CD4-positive, alpha-beta T cell treated with Interleukin-2 at 100 ng/mL for 4 hours (primary cell): ENCODE measurements at regions not wholly inside any gene's neighbourhood (a gene's known extent, or its start where the extent isn't known, plus 50 kb on each side); places are given as distances from the start of the nearest gene placed in this dataset.

ENCODE experiments used
- DNase-seq: peaks from one replicate; pipeline ENCODE4 v3.0.0-alpha.2; 2020; ENCODE audit warnings: low spot score

DNA sequence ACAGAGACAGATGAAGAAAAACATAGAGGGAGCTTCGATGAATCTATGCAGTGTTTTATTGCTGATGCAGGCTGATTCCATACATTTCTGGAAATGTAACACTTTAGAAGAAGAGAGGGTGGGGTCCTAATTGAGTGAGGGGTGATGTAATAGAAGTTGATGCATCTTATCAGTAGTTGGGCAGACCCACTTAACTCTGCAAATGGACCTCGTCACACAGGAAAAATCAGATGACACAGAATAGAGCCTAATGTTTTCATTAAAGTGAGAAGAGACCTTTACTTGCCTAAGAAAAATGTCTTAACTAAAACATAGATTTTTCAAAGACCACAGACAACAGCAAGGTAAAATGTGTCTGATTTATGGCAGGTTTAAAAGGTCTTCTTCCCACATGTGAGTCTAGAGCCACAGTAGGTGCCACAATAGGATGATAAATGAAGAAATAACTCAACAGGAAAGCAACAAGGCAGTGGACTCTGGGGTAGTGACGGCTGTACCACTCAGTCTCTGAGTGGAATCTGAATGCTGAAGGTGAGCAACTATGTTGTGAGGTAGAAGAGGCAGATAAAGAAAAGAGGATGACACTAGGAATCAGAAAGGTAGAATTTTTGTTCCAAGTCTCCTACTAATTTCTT lies 414.7 kb upstream of the PIK3C3 start:
- DNase-seq = no peak

DNA sequence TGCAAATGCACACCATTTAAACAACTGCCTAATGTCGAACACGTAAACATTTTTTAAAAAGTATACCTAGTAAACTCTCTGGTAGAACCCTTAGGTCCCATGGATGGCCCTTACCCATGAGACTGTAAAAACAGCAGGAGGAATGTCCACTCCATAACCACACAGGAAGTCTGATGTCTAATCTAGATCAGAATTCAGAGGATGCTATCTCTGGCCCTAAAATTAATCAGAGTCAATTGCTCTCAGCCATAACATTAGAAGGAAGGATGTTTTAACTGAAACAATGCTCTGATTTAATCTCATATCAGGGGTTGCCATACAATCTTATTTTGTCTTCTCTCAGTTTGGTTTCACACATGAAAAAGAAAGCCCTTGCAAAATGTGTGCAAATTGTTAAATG lies 416.3 kb upstream of the PIK3C3 start:
- DNase-seq = no peak

- no peak for DNase-seq
Observed at GRCh38 chr18:41537666-41538065, 417.4 kb upstream of the PIK3C3 start.

- DNase-seq = no peak
Observed at GRCh38 chr18:41532344-41533086, 422.5 kb upstream of the PIK3C3 start.

DNA sequence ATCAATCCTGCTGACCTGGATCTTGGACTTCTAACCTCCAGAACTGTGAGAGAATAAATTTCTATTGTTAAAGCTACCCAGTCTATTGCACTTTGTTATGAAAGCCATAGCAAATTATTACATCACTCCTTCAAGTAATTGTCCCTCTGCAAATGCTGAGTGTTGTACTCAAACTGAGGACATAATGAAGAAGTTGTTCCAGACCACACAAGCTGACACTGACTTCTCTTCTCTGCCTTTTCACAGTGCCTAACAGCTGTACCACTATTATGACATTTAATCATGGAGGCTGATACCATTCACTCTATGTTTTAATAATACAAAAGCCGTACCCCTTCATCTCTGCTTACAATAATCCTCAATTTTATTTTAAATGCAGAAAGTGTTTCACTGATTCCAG lies 424.1 kb upstream of the PIK3C3 start:
- DNase-seq = no peak

DNA sequence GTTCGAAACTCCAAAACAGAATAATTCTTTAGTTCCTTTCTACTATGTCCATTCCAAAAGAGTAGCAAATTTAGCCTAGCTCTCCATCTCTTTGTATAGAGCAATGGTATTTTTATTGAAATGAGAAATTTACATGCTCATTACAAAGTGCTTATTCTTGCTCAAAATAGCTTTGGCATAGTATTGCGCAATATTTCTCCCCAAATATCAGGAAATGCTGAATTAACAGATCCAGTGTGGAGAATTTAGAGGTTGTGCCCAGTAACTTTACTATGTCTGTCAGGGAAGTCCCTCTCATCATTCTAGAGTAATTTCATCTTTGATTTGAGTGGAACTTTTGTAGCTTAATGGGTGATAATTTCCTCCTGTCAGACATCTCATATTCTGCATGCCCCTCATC lies 425.9 kb upstream of the PIK3C3 start:
- no peak for DNase-seq

- no peak for DNase-seq
Observed at GRCh38 chr18:41526054-41526453, 429.0 kb upstream of the PIK3C3 start.

- no peak for DNase-seq
Observed at GRCh38 chr18:41524674-41525470, 430.2 kb upstream of the PIK3C3 start.

GRCh38 chr18:41517142-41517541 lies 437.9 kb upstream of the PIK3C3 start:
- no peak for DNase-seq

DNA sequence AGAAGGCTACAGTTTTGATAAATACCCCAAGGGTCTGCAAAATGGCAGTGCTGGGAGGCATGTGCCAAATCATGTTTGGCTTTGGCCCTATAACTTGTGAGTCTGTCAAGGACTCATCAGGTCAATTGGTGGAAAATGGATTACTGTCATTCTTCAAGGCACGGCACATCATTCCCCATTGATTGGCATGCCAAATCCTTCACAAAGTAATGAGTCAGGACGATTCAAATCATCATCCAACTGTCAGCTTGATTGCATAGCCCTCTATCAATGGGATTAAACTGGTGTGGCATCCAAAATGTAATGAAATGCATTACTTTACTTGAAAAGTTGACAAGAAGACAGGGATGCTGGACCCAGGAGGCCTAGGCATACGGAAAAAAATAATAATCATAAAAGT lies 441.6 kb upstream of the PIK3C3 start:
- no peak for DNase-seq

DNA sequence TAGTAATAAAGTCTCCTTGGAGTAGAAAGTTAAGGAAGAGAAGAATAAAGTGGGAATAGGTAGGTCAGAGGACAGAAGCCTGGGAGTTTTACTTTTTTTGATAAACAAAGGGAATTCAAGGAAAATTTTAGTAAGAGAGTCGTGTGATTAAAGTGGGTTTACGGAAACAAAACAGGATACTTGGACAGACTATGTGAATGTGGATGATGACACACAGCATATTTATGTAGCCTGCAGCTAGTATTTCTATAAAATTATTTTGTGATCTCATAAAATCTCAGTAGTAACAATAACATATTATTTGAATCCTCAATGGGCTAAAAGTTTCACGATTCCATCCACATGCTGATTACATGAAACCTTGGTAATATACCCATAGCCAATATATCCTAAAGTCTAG lies 450.7 kb upstream of the PIK3C3 start:
- no peak for DNase-seq

DNA sequence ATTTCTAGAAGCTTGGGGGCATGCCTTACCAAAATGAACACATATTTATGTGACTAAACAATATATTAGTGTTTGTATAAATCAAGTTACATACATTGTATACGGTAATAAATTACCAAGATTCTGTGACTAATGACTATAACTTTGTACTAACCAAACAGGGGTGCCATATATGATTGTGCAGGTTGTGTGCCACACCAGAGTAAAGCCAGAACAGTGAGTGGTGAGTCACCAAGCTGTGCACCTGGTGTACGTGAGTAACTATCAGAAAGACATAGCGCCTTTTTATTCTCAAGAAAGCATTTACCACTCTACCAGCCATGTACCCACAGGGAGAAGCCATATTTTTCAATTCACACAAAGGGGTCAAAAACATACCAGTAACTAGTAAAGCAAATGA lies 453.2 kb upstream of the PIK3C3 start:
- DNase-seq = no peak

- DNase-seq = no peak
Observed at GRCh38 chr18:41499345-41499744, 455.7 kb upstream of the PIK3C3 start.

DNA sequence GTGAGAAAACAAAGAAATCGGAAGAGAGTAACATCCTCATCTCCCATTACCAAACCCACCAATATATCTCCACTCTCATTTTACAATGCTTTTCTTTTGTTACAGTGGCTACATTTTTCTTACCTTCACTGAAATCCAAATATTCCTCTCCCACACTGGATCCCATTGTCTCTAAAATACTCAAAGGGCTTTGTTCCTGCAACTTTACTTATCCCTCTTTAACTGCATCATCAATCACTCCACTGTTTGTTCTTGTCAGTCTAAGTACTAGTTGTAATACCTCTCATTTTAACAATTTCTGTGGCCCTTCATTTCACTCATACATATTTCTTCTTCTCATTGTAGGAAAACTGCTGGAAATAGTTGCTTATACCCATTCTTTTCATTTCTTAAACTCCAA lies 464.2 kb upstream of the PIK3C3 start:
- no peak for DNase-seq

DNA sequence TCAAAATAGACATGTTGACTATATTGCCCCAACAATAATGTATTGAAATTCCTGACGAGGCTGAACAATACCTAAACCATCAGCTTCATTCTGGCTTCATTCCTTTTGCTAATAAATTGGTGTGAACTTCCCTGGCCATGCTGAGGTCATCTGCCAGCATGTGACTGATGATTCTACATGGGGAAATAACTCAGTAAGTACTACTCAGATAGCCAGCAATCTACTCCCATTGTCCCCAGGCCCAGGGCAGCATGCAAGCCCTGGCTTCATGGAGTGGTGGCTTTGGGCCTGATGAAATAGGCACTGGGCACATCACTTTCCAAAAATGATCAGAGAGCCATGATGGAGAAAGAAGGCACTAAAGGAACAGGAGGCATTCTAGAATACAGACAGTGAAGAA lies 468.5 kb upstream of the PIK3C3 start:
- no peak for DNase-seq

DNA sequence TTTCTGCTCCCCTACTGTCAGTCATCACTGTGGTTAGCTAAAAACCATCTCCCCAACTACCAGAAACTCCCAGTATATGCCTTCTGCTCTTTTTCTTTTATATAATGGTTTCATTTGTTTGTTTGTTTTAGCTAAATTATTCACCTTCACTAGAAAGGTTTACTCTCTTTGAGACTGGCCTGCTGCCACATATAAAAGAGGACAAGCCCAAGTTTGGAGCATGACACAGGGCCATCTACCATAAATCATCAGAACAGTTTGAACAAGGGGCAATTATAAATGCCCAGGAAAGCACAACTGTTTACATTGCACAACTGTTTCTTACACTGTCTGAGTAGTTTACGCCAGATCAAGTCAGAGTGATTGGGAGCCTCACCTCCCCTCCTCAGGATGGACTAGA lies 471.0 kb upstream of the PIK3C3 start:
- no peak for DNase-seq

DNA sequence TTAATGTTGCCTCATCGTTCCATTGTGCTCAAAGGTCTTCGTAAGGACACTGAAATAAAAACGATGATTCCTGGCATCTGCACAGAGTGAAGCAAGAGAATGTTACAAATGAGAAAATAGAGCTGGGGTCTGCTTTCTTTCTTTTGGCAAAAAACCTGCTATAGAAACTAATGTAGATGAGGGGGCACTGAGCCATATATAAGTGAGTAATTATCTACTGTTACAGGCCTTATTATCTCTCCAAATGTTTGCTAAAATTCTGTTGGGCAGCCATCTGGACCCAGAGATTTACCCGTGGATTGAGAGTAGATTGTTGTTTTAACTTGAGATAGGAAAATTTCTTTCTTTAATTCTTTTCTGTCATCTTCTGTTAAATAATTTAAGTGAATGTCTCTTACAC lies 472.5 kb upstream of the PIK3C3 start:
- DNase-seq = no peak

- no peak for DNase-seq
Observed at GRCh38 chr18:41466436-41467160, 488.4 kb upstream of the PIK3C3 start.

GRCh38 chr18:41465386-41465785 lies 489.6 kb upstream of the PIK3C3 start:
- no peak for DNase-seq

DNA sequence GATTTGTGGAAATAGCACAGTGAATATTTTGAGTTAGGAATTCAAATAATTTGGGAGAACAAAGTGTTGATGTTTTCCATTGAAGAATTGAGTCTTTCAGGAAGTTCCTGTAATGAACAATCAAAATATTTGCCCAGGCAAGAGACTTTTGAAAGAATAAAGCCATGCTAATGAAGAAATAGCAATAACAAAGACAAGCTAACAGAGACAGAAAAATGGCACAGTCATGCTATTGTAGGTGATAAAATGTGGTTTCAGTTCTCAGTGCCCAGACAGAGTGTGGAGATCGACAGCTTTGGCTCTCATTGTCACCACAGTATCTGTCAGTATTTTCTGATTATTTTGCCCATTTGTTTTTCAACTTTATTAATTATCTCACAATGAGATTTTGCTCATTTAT lies 490.8 kb upstream of the PIK3C3 start:
- DNase-seq = no peak

- DNase-seq = no peak
Observed at GRCh38 chr18:41462946-41463345, 492.1 kb upstream of the PIK3C3 start.

- no peak for DNase-seq
Observed at GRCh38 chr18:41461114-41461513, 493.9 kb upstream of the PIK3C3 start.

DNA sequence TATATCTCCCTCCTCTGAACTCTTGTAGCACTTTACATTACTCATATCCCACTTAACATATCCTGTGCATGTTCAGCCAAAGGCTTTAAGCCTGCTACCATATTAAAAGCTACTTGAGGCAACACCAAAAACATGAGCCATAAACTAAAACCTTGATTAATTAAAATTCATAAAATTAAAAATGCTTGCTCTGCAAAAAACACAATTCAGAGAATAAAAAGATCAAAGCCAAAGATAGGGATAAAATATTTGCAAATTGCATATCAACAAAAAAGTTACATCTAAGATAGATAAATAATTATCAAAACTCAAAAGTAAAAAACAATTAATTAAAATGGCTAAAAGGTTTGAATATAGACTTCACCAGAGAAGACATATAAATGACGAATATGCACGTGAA lies 495.4 kb upstream of the PIK3C3 start:
- no peak for DNase-seq
